ENCODE measurements at regions not wholly inside any gene's neighbourhood (a gene's known extent, or its start where the extent isn't known, plus 50 kb on each side); places are given as distances from the start of the nearest gene placed in this dataset.

DNA sequence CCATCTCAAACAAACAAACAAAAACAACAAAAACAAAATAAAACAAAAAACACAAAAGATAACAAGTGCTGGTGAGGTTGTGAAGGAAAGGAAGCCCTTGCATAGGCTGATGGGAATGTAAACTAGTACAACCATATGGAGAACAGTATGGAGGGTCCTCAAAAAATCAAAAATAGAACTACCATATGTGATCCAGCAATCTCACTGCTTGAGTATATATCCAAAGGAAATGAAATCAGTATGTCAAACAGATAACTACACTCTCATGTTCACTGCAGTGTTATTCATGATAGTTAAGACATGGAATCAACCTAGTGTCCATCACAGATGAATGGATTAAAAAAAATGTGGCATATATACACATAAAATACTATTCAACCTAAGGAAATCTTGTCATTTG lies 395.7 kb upstream of the SLC24A2 start:
- TF ChIP-seq POLR2A (IDR thresholded peaks at IDR 0.05; ENCODE audit: extremely low read depth, insufficient read length) (no peak), MYC (IDR thresholded peaks at IDR 0.05; ENCODE audit: low read depth, low read length) (no peak)
